ACHN (cell line): ENCODE measurements at regions not wholly inside any gene's neighbourhood (a gene's known extent, or its start where the extent isn't known, plus 50 kb on each side); places are given as distances from the start of the nearest gene placed in this dataset.
"Not testable (repeated sequence)": the region's sequence is repeated elsewhere in the genome, so short reads cannot be mapped to it uniquely, and the experiment has no call there.

Source experiments
- DNase-seq: peaks from one replicate; pipeline ENCODE4 v3.0.0-alpha.2; 2015
- in situ Hi-C: cut with HindIII; loops from 2 replicates; pipeline ENCODE4 v1.10.0; 2017; ENCODE audit warnings: low sequenced_read_pairs, low pct_ligation_motif_present, low pct_unique_long_range_greater_than_20kb

DNA sequence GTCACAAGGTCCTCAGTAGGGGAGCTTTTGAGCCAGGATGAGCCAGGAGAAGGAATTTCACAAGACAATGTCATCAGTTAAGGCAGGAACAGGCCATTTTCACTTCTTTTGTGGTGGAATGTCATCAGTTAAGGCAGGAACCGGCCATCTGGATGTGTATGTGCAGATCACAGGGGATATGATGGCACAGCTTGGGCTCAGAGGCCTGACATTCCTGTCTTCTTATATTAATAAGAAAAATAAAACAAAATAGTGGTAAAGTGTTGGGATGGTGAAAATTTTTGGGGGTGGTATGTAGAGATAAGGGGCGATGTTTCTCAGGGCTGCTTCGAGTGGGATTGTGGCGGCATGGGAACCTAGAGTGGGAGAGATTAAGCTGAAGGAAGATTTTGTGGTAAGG lies 484.5 kb upstream of the SLITRK5 start:
- DNase-seq, in situ Hi-C loops: not testable (repeated sequence)

DNA sequence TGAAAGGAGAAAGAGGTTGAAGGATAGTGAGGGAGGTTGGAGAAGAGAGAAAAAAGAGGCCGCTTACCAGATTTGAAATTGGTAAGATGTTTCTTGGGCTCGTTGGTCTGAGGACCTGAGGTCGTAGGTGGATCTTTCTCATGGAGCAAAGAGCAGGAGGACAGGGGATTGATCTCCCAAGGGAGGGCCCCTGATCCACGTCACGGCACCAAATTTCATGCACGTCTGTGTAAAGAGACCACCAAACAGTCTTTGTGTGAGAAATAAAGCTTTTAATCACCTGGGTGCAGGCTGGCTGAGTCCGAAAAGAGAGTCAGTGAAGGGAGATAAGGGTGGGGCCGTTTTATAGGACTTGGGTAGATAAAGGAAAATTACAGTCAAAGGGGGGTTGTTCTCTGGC lies 479.7 kb upstream of the SLITRK5 start:
- DNase-seq, in situ Hi-C loops: not testable (repeated sequence)

DNA sequence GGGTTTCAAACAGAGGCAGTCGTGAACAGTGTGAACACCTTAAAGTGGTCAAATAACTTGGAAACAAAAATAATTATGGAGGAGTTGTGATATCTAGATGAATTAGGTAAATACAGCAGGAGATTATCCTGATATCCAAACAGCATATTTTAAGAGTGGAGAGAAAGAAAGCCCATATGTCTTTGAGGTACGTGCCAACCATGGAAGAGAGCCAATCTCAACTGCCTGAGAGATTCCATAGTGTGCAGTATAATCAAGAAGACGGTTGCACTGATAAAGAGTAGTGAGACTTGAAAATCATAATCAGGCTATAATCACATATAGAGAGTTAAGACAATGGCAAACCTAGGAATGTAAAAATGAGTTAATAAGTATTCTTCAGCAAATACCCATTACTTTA lies 472.8 kb upstream of the SLITRK5 start:
- in situ Hi-C loops: no loop called here
- DNase-seq: no peak

DNA sequence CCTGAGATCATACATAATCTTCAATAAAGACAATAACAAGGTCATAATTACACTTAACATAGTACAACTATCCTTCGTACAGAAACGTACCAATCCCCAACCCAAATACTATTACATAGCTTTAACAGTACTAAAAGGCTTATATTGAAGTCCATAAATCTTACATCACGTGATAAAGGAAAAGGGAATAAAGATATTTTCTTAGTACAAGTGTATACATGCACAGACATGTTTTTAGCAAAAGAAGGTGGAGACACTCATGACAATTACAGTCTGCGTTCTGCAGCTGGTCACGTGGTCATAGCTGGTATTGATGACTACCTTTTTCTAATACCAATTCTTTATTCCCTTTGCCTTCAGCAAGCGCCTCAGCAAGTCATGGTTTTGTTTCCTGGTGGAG lies 464.5 kb upstream of the SLITRK5 start:
- no peak for DNase-seq
- in situ Hi-C loops: no loop called here

DNA sequence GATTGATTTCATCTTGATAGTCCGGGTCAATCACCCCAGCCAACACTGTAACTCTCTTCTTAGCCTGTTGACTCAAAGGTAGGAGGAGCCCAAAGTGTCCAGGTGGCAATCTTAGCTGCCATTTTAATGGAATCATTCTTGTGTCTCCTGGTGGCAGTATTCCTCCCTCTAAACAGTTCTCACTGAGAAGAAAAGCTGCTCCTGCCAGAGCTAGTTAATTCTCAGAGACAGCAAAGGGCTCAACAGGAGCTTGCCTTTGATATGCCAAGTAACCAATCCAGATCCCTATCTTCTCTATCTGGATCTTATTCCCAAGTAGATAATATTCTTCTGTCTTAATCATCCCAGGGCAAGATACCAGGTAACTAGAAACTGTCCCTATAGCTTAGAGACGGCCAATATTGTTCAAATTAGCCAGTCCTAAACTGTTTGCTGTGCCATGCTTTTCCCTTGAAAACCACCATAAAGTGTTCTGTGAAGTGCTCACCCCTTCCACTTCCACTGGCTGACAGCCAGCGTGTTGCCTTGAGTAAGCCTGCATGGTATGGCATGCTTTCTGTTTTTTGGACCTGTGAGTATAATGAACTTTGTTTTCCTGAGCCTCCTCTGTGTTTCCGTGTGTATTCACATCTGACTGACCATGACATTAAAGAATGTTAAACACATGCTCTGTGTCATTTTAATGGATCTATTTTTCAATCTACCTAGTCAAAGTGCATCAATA lies 463.7 kb upstream of the SLITRK5 start:
- in situ Hi-C loops: no loop called here
- no peak for DNase-seq

DNA sequence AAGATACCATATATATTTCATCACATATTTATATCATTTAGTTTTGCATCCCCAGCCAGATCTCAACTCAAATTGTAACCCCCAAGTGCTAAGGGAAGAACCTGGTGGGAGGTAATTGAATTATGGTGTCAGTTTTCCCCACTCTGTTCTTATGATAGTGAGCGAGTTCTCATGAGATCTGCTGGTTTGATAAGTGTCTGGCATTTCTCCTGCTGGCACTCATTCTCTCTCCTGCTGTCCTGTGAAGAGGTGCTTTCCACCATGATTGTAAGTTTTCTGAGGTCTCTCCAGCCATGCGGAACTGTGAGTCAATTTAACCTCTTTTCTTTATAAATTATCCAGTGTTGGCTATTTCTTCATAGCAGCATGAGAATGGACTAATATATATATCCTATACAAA lies 462.5 kb upstream of the SLITRK5 start:
- in situ Hi-C loops: no loop called here
- DNase-seq: no peak

DNA sequence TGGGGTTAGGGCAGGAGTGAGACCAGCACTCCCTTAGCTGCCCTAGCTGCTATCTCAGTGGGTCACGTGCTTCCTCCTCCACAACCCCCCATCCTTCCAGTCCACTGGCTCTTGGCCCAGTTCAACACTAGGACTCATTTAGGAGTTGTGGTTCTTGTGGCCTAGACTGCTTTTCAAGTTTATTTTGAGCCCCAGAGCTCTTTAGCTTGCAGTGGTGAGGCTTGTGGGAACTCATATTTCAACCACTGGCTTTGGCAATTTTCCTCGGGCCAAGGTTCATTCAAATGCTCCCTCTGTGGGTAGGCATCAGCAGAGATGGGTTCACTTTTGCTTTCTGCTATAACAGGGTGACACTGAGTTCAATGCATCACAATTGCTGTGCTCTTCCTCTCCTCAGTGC lies 436.2 kb upstream of the SLITRK5 start:
- no peak for DNase-seq
- in situ Hi-C loops: no loop called here

DNA sequence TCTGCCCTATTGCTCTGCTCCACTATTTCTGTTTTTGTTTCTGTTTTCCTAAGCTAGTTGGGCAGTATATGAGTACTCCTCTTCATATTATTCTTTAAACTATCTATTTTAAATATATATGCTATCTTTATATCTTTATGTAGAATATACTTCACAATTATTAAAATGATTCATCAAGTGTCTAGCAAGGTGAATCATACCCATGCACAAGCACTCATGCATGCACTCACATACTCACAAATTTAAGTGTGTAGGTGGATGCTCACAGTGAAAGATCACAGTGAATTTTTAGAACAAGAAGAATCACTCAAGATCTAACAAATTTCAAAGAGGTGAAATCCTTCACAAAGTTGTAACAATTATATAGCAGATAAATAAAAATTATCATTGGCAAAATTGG lies 435.6 kb upstream of the SLITRK5 start:
- in situ Hi-C loops: no loop called here
- DNase-seq: no peak

DNA sequence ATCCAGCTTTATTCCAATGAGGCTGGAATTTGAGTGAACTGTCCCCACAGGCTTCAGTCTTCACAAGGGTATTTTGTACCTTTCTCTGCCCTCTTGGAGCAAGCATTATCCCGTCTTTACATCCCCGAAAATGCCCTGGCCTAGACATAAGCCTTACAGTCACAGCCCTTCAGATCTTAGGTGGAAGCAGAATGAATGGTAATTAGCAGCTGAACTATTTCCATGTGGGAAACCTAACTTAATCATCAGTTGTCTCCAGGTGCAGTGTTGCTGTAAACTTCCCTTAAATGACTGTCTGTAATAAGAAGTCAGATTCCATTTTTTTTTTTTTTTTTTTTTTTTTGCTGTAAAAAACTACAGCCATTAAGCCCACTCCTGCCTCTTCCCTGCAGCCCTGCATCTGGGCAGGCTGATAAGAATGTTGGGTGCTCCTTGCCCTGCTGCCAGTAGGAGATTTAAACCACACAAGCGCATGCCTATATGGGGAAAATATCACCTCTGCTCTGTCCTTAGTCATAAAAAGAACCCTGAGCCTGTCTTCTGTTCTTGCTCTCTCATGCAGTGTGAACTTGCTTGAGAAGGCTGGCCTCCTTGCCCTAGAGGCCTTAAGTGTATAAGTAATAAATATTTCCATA lies 426.8 kb upstream of the SLITRK5 start:
- no peak for DNase-seq
- in situ Hi-C loops: no loop called here

DNA sequence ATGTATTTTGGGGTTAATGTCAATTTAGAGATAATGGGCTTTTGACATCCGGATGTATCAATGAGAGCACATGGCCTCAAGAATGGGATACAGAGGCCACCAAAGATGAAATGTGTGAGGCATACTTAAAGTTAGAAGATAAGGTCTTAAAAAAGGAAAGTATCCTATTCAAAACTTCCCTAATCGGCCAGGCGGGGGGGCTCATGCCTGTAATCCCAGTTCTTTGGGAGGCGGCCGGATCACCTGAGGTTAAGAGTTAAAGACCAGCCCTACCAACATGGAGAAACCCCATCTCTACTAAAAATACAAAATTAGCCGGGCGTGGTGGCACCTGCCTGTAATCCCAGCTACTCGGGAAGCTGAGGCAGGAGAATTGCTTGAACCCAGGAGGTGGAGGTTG lies 421.3 kb upstream of the SLITRK5 start:
- DNase-seq, in situ Hi-C loops: not testable (repeated sequence)

DNA sequence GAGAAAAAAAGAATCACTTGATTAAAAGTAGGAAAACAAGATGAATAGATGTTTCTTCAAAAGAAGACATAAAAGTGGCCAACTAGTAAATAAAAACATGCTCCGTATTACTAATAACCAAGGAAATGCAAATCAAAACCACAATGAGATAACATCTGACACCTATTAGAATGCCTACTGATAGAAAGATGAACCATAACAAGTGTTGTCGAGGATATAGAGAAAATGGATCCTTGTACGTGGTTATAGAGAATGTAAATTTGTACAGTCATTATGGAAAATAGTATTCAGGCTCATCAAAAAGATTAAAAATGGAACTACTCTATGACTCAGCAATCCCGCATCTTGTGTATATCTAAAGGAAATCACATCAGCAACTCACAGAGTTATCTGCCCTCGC lies 415.8 kb upstream of the SLITRK5 start:
- in situ Hi-C loops: no loop called here
- DNase-seq: no peak

DNA sequence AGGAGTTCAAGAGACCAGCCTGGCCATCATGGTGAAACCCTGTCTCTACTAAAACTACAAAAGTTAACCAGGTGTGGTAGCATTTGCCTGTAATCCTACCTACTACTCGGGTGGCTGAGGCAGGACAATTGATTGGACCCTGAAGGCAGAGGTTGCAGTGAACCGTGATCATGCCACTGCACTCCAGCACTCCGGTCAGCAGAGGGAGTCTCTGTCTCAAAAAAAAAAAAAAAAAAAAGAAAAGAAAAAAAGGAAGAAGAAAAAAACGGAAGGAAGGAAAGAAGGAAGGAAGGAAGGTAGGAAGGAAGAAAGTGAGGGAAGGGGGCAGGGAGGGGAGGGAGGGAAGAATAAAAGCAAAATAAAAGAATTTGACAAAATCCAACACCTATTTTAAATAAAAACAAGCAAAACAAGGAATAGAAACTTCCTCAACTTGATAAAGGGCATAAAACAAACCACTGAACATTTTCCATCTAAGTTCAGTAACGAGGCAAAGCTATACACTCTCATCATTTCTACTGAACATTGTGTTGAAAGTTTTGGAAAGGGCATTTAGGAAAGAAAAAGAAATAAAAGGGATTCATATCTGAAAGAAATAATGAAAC lies 411.6 kb upstream of the SLITRK5 start:
- DNase-seq: peak; percentile 42
- in situ Hi-C loops: no loop called here

DNA sequence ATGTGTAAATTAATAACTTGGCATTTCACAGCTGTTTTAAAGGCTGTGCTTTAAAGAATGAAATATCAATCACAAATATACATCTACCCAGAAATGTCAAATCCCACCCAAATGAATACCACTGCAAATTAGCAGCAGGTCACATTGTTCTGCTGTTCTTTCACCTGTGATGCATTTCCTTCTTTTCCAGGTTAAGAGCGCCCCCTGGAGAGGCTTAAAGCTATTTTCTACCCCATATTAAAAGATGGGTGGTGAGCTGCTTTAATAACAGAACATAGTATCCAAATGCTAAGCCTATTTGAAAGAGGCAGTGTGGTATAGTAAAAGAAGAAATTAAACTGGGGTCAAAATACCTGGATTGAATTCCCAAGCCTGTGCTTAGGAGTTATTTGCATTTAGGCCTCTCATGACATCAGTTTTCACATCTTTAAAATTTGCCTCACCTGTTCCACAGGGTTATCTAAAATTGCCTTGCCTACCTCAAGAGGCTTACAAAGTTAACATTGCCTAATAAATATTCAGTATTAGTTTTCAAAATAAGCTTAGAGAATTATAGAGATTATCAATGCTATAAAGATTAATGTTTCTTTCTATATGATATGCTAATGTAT lies 396.9 kb upstream of the SLITRK5 start:
- peak; percentile 68 for DNase-seq
- in situ Hi-C loops: no loop called here

DNA sequence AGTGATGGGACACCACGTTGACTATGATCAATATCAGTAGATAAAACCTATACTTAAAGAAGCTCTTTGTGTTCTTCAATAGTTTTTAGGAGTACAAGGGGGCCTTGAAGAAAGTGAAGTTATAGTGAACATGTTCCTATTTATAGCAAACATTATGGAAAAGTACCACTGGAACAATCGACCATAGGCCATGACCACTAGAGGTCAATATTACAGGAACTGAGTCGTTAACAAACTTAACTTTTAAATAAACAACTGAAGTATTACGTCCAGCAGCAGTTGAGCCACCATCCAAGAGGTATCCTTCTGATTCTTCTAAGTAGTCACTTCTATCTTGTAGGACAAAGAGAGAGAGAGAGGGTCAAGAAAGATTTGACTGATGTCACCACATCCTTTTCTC lies 391.0 kb upstream of the SLITRK5 start:
- in situ Hi-C loops: no loop called here
- DNase-seq: no peak

DNA sequence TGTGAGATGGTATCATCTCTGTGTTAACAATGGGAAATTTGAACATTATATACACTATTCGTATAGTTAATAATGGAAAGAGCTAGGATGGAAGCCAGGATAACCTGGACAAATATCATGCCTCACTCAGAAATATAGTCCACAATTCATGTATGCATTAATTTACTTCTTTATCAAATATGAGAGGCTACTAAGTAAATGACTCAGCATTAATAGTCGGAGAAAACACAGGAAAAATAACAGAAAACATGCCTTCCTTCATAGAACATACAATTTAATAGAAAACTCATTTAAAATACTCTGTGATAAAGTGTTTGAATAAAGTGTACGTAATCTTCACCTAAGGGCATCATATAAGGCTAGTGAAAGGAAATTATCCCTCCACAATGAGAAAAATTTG lies 383.4 kb upstream of the SLITRK5 start:
- in situ Hi-C loops: no loop called here
- no peak for DNase-seq

DNA sequence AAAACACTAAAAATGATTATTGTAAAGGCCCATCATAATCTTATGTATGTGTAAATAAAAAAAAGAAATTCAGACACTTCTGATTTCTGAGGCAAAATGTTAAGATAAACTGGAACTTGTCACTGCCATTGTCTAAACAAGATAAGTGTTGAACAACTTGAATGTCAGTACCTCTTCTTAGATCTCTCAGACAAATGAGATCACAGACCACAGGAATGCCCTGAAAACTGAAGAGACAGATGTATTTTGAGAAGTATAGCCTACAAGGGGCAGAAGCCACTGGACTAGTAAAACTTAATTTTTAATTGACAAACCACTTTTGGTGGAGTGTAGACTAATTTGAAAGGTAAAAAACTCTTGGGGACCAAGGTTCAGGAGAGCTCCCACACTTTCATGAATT lies 375.5 kb upstream of the SLITRK5 start:
- in situ Hi-C loops: no loop called here

DNA sequence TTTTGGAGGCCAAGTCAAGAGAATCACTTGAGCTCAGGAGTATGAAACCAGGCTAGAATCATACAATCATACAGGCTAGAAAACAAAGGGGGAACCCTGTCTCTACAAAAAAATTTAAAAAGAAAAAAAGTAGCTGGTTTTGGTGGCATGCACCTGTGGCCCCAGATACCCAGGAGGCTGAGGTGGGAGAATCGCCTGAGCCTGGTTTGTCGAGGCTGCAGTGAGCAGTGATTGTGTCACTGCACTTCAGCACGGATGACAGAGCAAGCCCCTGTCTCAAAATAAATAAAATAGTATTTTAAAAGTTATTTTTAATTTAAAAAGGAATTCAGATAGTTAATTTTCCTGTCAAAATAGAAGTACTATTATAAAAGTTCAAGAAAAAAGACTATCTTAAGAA lies 369.1 kb upstream of the SLITRK5 start:
- in situ Hi-C loops: no loop called here
- no peak for DNase-seq

More for the DNA sequence above, 375.5 kb upstream of the SLITRK5 start:
- no peak for DNase-seq

DNA sequence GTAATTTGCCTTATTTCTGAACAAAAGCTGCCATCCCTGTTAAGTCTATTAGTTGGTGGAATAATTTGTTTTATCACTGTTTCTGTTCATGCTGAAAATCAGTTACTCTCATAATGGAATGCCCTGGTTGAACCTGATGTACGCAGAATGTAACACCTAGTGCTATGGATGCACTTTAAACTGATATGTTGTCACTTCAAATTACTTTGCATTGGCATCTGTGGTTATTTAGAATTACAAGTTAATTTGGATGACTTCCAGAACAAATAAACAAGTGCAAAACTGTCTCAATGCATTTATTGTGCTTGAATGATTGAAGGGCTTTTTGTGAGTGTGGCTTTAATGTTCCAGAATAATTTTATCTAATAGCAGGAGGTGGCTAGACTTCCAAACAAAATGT lies 368.2 kb upstream of the SLITRK5 start:
- no peak for DNase-seq
- in situ Hi-C loops: no loop called here

DNA sequence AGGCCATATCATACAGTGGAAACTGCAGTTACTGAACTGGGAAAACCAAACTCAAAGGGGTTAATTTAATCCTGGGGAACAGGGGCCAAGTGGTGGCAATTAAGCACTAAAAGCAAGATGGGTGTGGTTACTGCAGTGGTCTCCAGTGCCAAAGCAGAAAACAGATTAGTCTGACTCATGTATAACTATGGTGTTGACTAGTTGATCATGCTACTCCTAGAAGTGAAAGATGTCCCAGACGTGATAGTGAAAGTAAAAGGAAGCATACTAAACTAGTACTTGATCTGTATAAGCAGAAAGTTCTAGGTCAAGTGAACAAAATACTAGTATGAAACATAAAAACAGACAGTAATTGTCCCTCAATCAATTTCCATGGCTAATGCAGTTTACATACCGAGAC lies 360.0 kb upstream of the SLITRK5 start:
- in situ Hi-C loops: no loop called here
- DNase-seq: no peak

DNA sequence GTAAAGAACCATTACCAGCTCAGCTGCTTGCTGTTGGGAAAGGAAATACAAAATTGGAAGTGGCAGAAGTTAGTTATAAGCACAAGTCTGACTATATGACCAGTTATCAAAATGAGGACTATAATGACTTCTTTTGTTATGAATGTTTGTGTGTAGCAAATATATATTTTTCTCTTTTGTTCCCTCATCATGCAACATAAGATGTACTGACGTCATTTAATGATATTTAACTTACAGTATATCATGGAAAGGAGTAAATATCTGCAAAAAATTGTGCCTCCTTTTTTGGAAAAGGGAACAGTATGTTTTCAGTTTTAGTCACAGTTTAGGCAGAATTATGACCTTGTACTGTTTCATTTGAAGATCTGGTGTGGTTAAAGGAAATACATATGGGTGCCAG lies 356.3 kb upstream of the SLITRK5 start:
- in situ Hi-C loops: no loop called here
- DNase-seq: no peak
